Suprapubic skin (tissue), 4 donors: ENCODE measurements at regions not wholly inside any gene's neighbourhood (a gene's known extent, or its start where the extent isn't known, plus 50 kb on each side); places are given as distances from the start of the nearest gene placed in this dataset.

Experiments used
- EP300 ChIP-seq: sonication (generic); formaldehyde crosslinking; IDR thresholded peaks from one replicate; pipeline ENCODE4 v1.6.1; 2017; ENCODE audit warnings: antibody characterized with exemption
- POLR2A ChIP-seq, 2 donors: fragments of 450-650 bp; IDR thresholded peaks; one replicate each; pipeline ENCODE4 v1.6.1; 2017; ENCODE audit warnings: antibody characterized with exemption in 2 of 2, mild to moderate bottlenecking in 2 of 2, moderate library complexity in 2 of 2
- POLR2AphosphoS5 ChIP-seq, 3 donors: sonication (generic); formaldehyde crosslinking; IDR thresholded peaks; one replicate each; pipeline ENCODE4 v1.6.1; 2017; ENCODE audit warnings: antibody characterized with exemption in 3 of 3
- TF ChIP-seq, protein P1 (sequence below), 2 donors: fragments of 200-600 bp in 1 of 2; fragments of 450-650 bp in 1 of 2; sonication (generic) in 1 of 2; IDR thresholded peaks; one replicate each; pipeline ENCODE4 v1.5.1; 2016 to 2019; ENCODE audit warnings: antibody characterized with exemption in 2 of 2, mild to moderate bottlenecking in 1 of 2, moderate library complexity in 1 of 2

DNA sequence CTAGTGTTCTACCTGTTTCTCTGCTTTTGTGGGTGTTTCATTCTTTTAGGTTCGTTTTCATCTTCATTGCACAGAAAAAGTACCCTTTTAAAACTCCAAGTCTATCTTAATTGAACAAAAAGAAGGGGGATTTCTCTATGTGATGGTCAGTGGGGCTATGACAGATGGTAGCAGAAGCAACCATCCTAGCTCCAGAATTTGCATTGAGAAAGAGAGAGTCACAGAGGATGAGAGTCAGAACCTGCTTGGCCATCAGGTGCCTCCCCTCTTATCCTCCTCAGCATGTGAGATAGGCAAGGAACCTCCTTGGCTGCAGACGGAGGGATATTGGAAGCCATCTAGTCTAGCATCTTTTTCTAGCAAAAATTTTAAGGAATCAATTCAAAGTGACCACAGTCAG is 398.0 kb upstream of the DCC start:
- TF ChIP-seq, protein P1, sequence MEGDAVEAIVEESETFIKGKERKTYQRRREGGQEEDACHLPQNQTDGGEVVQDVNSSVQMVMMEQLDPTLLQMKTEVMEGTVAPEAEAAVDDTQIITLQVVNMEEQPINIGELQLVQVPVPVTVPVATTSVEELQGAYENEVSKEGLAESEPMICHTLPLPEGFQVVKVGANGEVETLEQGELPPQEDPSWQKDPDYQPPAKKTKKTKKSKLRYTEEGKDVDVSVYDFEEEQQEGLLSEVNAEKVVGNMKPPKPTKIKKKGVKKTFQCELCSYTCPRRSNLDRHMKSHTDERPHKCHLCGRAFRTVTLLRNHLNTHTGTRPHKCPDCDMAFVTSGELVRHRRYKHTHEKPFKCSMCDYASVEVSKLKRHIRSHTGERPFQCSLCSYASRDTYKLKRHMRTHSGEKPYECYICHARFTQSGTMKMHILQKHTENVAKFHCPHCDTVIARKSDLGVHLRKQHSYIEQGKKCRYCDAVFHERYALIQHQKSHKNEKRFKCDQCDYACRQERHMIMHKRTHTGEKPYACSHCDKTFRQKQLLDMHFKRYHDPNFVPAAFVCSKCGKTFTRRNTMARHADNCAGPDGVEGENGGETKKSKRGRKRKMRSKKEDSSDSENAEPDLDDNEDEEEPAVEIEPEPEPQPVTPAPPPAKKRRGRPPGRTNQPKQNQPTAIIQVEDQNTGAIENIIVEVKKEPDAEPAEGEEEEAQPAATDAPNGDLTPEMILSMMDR (IDR thresholded peaks at IDR 0.05), result no peak
- TF ChIP-seq EP300 (no peak), POLR2AphosphoS5 (IDR thresholded peaks at IDR 0.05) (no peak), POLR2A (IDR thresholded peaks at IDR 0.05) (no peak)
